A549 (cell line): ENCODE measurements at regions not wholly inside any gene's neighbourhood (a gene's known extent, or its start where the extent isn't known, plus 50 kb on each side); places are given as distances from the start of the nearest gene placed in this dataset.

Experiments used
- ATAC-seq, 2 experiments: fragments of 200-7000 bp in 1 of 2; fragments of >200 bp in 1 of 2; cut with Nextera tagmentation in 1 of 2; cut with Tn5 transposase in 1 of 2; 3 replicates each; pipeline versions ENCODE4 v1.8.0 to v1.9.1; 2018 to 2020; ENCODE audit warnings: mild to moderate bottlenecking in 1 of 2, moderate library complexity in 1 of 2
- CTCF ChIA-PET: fragments of 300-600 bp; sonication (Branson Sonifier 250); formaldehyde crosslinking; extraction: SDS; loops from one replicate; lab custom pipeline; 2021; ENCODE audit warnings: antibody characterized with exemption, inconsistent platforms; lab: Yijun Ruan, JAX
- POLR2A ChIA-PET: fragments of 350-600 bp; formaldehyde crosslinking; extraction: SDS; loops from one replicate; lab custom pipeline; 2021; ENCODE audit warnings: antibody characterized with exemption, inconsistent platforms; lab: Yijun Ruan, JAX
- DNase-seq, 2 experiments: peaks; one replicate each; pipeline versions ENCODE4 v3.0.0 to v3.0.0-alpha.2; 2011 to 2016; ENCODE audit warnings: low read depth in 1 of 2, low spot score in 1 of 2
- FAIRE-seq: peaks from 2 replicates; lab custom pipeline; 2011; peaks lifted over from hg19 to GRCh38; lab: Jason Lieb, UNC
- H3K27ac ChIP-seq, 2 experiments: fragments of >200 bp; sonication (Bioruptor Twin); formaldehyde crosslinking; 3 replicates each; pipeline ENCODE4 v1.5.1; 2016 to 2017
- H3K4me1 ChIP-seq: fragments of >200 bp; sonication (Bioruptor Twin); formaldehyde crosslinking; 3 replicates; pipeline ENCODE4 v1.6.1; 2016
- H3K4me2 ChIP-seq: fragments of >200 bp; sonication (Bioruptor Twin); formaldehyde crosslinking; 3 replicates; pipeline ENCODE4 v1.6.1; 2016
- H3K4me3 ChIP-seq: fragments of >200 bp; sonication (Bioruptor Twin); formaldehyde crosslinking; 3 replicates; pipeline ENCODE4 v1.5.1; 2016
- H3K9me3 ChIP-seq: fragments of >200 bp; sonication (Bioruptor Twin); formaldehyde crosslinking; 3 replicates; pipeline ENCODE4 v1.6.1; 2016
- CBX2 ChIP-seq: fragments of 200-600 bp; sonication (generic); IDR thresholded peaks from 2 replicates; pipeline ENCODE4 v1.6.1; 2016; ENCODE audit warnings: low read depth, mild to moderate bottlenecking, borderline replicate concordance
- EHF ChIP-seq: fragments of 250-450 bp; sonication (Bioruptor Pico); IDR thresholded peaks from 2 replicates; pipeline ENCODE4 v1.5.0; 2020; ENCODE audit warnings: mild to moderate bottlenecking
- HDAC2 ChIP-seq: fragments of 200-600 bp; sonication (generic); IDR thresholded peaks from 2 replicates; pipeline ENCODE4 v1.6.1; 2016
- HMGXB4 ChIP-seq: fragments of 250-450 bp; sonication (Bioruptor Pico); IDR thresholded peaks from 2 replicates; pipeline ENCODE4 v1.5.0; 2021; ENCODE audit warnings: mild to moderate bottlenecking, moderate library complexity, borderline replicate concordance
- HOXA7 ChIP-seq: fragments of 250-450 bp; sonication (Bioruptor Pico); IDR thresholded peaks from 2 replicates; pipeline ENCODE4 v1.5.0; 2020; ENCODE audit warnings: mild to moderate bottlenecking, moderate library complexity
- HOXB5 ChIP-seq: fragments of 250-450 bp; sonication (Bioruptor Pico); IDR thresholded peaks from 2 replicates; pipeline ENCODE4 v1.5.0; 2020; ENCODE audit warnings: mild to moderate bottlenecking, moderate library complexity
- JUNB ChIP-seq: fragments of >200 bp; sonication (Bioruptor Twin); formaldehyde crosslinking; IDR thresholded peaks from 2 replicates; pipeline ENCODE4 v1.6.1; 2016
- KDM1A ChIP-seq: fragments of 200-600 bp; sonication (generic); IDR thresholded peaks from 2 replicates; pipeline ENCODE4 v1.6.1; 2016; ENCODE audit warnings: low read depth, mild to moderate bottlenecking
- KDM5A ChIP-seq: fragments of 200-600 bp; sonication (generic); IDR thresholded peaks from 2 replicates; pipeline ENCODE4 v1.6.1; 2016; ENCODE audit warnings: antibody characterized with exemption, mild to moderate bottlenecking
- MAX ChIP-seq: IDR thresholded peaks from 2 replicates; pipeline ENCODE4 v1.6.1; 2012
- MYC ChIP-seq: IDR thresholded peaks from 2 replicates; pipeline ENCODE4 v1.6.1; 2012; ENCODE audit warnings: mild to moderate bottlenecking, inconsistent platforms, low read length, improper control_type of control experiment, borderline replicate concordance
- NPAS2 ChIP-seq: fragments of 250-450 bp; sonication (Bioruptor Pico); IDR thresholded peaks from 2 replicates; pipeline ENCODE4 v1.8.0; 2022; ENCODE audit warnings: mild to moderate bottlenecking, moderate library complexity, borderline replicate concordance
- NR3C1 ChIP-seq: fragments of >200 bp; sonication (Bioruptor Twin); formaldehyde crosslinking; IDR thresholded peaks from 3 replicates; pipeline ENCODE4 v1.6.1; 2017
- PHF8 ChIP-seq: fragments of 200-600 bp; sonication (generic); IDR thresholded peaks from 2 replicates; pipeline ENCODE4 v1.6.1; 2016; ENCODE audit warnings: low read depth, mild to moderate bottlenecking, antibody characterized with exemption, moderate library complexity, borderline replicate concordance
- RCOR1 ChIP-seq: fragments of 150-350 bp; IDR thresholded peaks from 2 replicates; pipeline ENCODE4 v1.6.1; 2014; ENCODE audit warnings: antibody characterized with exemption, low read length, low read depth
- RFX5 ChIP-seq: fragments of 450-650 bp; IDR thresholded peaks from 2 replicates; pipeline ENCODE4 v1.7.1; 2014; ENCODE audit warnings: antibody characterized with exemption, mild to moderate bottlenecking, moderate library complexity
- SMC3 ChIP-seq: fragments of >200 bp; sonication (Bioruptor Twin); formaldehyde crosslinking; IDR thresholded peaks from 3 replicates; pipeline ENCODE4 v1.6.1; 2018; ENCODE audit warnings: inconsistent platforms
- TFCP2L1 ChIP-seq: fragments of 250-450 bp; sonication (Bioruptor Pico); IDR thresholded peaks from 2 replicates; pipeline ENCODE4 v1.5.0; 2021; ENCODE audit warnings: mild to moderate bottlenecking
- TP53 ChIP-seq: fragments of 250-450 bp; sonication (Bioruptor Pico); IDR thresholded peaks from 2 replicates; pipeline ENCODE4 v1.5.0; 2021; ENCODE audit warnings: mild to moderate bottlenecking, moderate library complexity
- USF2 ChIP-seq: fragments of 450-650 bp; IDR thresholded peaks from 2 replicates; pipeline ENCODE4 v1.6.1; 2014; ENCODE audit warnings: antibody characterized with exemption
- ZFP36 ChIP-seq: fragments of 450-650 bp; IDR thresholded peaks from 2 replicates; pipeline ENCODE4 v1.6.1; 2014; ENCODE audit warnings: borderline replicate concordance; ENCODE audit not compliant: partially characterized antibody
- WGBS: methylation state at CpG from one replicate; pipeline ENCODE4 v1.1.6; 2017; ENCODE audit errors: missing lambda C conversion rate; 5-methylcytosine and 5-hydroxymethylcytosine counted together

GRCh38 chr7:8371742-8372141 lies 61.7 kb upstream of the NXPH1 start:
- Histone ChIP-seq H3K9me3 (no peaks in the 10 kb centered on the region), H3K4me2 (no peak overlapping the region), H3K4me1 (no peaks in the 10 kb centered on the region), H3K4me3 (no peak overlapping the region), H3K27ac (no peak overlapping the region)
- POLR2A ChIA-PET: no interaction called here
- CTCF ChIA-PET: no interaction called here
- FAIRE-seq (no peak), ATAC-seq (no peak), DNase-seq (no peak)
- 6% methylated on average over 2 of the region's 2 CpGs for WGBS
- TF ChIP-seq KDM1A: no peak

- FAIRE-seq: no peak
- H3K27ac ChIP-seq: no peak overlapping the region
- H3K4me2 ChIP-seq: no peak overlapping the region
- DNase-seq: no peak
- CTCF ChIA-PET: interaction anchor here (1.4 kb wide), 1 partner anchor 97 kb away, joined by 3 read pairs; no protein-coding TSS in a partner anchor
- TF ChIP-seq TFCP2L1 (CRISPR knock-in tag) (no peak), HDAC2 (no peak), USF2 (no peak), NPAS2 (CRISPR knock-in tag) (no peak), JUNB (no peak), MAX (no peak), RFX5 (no peak), PHF8 (no peak), SMC3 (no peak)
- no peaks in the 10 kb centered on the region for H3K4me1 ChIP-seq
- POLR2A ChIA-PET: no interaction called here
- no peaks in the 10 kb centered on the region for H3K9me3 ChIP-seq
- ATAC-seq: no peak
- WGBS: 3% methylated on average over 2 of the region's 2 CpGs
- no peak overlapping the region for H3K4me3 ChIP-seq
Observed at GRCh38 chr7:8373851-8374250, 59.6 kb upstream of the NXPH1 start.

- no peak for FAIRE-seq
- CTCF ChIA-PET: no interaction called here
Observed at GRCh38 chr7:8378349-8379019, 54.9 kb upstream of the NXPH1 start.

More at GRCh38 chr7:8378349-8379019, 54.9 kb upstream of the NXPH1 start:
- H3K9me3 ChIP-seq: no peaks in the 10 kb centered on the region
- ATAC-seq (no peak), DNase-seq (no peak)
- H3K4me2 ChIP-seq: no peak overlapping the region
- H3K27ac ChIP-seq: no peak overlapping the region
- TF ChIP-seq HMGXB4 (CRISPR knock-in tag): no peak
- no peak for TF ChIP-seq CBX2
- TF ChIP-seq MYC: no peak
- TF ChIP-seq TP53: no peak
- TF ChIP-seq ZFP36: no peak
- TF ChIP-seq EHF: no peak
- no peak for TF ChIP-seq KDM5A
- no peak for TF ChIP-seq HOXB5
- no peak for TF ChIP-seq PHF8
- TF ChIP-seq RCOR1: no peak
- TF ChIP-seq USF2: no peak
- no peak for TF ChIP-seq HOXA7 (CRISPR knock-in tag)
- no peak for TF ChIP-seq NR3C1
- POLR2A ChIA-PET: no interaction called here
- H3K4me3 ChIP-seq: no peak overlapping the region
- H3K4me1 ChIP-seq: no peaks in the 10 kb centered on the region
